Renal cortical epithelial cell (primary cell): ENCODE measurements at regions not wholly inside any gene's neighbourhood (a gene's known extent, or its start where the extent isn't known, plus 50 kb on each side); places are given as distances from the start of the nearest gene placed in this dataset.

ENCODE experiments used
- DNase-seq: peaks from one replicate; pipeline ENCODE4 v3.0.0-alpha.2; 2011; ENCODE audit warnings: low read depth

DNA sequence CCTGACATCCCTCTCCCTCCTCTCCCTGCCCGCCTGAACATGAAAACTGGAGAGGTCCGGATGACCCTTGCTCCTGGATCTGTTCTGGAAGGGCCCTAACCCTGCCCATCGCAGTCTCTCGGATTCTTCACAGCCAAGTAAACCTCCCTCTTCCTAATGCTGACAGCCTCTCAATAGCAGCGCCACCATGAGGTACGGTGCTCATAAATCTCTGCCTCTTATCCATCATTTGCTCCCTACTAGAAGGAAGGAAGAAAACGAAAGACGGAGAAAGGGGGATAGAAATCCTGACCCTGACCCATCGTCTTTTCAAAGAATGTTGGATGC is 257.9 kb downstream of the BCL11A start:
- no peak for DNase-seq

DNA sequence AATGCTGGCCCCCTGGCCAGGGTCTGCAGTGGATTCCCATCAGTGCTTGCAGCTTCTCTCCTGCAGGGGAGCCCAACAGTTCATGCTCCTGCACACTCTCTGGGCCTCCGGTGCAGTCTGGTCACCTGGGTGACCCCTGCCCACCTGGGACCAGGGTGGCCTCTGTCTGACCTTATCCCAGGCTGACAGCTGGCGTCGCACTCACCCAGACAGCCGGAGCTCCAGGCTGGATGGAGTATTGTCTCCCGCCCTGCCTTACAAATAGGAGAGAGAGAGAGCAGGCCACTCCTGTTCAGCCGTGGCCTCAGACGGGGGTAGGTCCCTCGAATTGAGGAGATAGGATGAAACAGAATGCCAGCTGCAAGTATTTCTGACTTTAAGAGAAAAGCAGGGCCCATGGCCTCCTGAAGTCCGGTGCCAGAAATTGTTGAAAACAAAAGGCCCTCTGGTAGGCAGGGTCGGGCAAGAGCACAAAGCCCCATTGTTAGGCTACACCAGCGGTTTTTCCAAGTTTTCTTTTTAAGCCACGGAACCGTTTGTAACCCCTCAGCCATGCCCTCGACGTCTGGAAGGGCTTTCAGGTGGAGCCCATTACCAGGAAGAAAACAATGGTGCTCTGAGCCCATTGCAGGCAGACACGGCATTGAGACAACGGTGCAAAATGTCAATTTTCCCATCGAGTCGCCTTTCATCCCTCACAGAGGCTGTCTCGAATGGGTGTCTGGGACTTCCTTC is 258.4 kb downstream of the BCL11A start:
- DNase-seq: no peak

DNA sequence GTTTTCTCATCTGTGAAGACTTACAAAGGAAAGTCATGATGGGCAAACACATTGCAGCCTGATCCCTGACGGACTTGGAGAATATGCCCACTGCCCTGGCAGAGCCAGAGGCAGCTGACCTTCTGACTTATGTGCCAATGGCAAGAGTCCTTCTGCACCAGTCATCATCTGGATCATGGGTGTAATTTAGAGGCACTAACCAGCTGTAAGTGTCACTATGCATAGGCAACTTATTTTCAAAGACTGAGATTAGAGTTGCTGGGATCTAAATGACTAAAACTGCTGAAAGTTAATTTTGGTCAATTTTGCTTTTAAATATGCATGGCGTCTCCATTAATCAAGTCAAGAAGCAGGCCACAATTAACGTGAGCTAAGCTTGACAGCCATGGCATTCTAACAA is 261.2 kb downstream of the BCL11A start:
- DNase-seq: no peak

DNA sequence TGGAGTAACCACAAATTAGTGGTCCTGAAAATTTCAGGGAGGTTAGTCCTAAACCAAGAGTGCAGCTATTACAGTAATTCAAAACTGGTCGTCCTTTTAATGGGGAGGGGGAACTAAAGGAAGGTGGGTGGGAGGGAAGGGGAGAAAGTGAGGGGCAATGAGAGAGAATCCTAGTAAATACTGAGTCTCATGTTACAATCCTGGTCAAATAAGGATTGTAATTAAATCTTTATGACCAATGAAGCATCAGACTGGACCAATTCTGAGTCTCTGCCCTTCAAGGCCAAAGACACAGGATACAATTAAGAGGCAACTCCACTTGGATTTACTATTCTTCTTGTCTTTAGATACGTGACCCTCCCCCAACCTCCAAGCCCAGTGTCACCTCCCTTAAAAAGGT is 262.9 kb downstream of the BCL11A start:
- DNase-seq: no peak

DNA sequence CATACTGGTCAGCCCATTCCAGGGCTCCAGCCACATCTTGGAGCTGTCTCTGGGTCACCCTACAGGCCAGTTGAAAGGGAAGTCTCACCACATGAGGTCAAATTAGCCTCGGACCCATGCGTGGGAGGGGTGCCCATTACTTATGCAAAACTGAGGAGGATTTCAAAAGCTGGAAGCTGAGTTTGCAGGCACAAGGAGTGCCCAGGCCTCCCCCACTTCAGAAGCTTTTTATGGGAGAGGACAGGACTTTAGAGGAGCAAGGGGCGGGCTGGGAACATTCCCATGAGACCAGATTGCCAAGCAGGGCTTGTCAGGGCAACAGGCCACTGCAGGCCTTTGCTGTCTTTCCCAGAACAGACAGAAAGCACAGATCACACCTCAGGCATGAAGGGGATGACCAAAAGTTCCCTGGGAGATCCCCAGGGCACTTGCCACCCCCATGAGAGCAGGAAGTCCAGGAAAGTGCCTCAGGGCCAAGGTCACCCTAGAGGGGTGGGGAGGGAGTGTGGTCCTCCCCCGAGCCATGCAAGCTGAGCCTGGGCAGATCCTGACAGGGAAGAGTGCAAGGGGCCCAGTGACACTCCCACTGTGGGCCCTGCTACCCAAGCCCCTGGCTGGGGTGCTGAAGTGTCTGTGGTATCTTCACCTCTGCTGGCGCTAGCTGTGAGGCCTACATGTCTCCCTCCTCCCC is 267.7 kb downstream of the BCL11A start:
- DNase-seq: no peak

DNA sequence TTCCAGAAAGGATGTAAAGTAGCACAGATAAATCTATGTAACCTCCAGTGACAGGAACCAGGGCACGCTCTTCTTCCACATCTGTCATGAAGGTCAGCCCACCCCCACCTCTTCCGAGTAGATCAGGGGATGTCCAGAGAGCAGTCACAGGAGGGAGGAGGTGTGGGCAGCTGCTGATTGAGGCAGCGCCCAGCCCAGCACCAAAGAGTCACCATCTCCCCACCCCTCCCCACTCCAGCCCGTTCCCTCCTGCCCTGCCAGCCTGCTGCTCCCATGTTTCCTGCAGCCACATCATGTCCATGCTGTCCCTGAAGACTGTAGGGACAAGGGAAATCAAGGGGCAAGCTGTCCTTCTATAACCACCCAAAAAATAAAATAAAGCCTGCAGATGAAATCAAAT is 269.8 kb downstream of the BCL11A start:
- DNase-seq: no peak

DNA sequence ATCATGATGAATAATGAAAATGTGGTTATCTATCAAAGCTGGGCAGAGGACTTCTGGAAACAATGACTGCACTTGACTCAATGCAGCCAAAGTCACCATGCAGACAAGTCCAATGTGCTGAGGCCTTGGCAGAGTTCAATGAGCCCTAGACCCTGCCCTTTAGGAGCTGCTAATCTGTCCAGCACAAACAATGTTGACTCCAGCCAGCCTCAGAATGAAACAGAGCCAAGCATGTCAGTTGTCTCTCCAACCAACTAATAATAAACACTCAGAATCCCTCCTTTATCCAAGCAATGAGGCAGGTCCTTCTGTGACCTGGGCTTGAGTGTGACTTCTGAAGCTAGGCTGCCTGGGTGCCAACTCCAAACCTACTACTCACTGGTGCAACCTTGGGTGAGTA is 270.6 kb downstream of the BCL11A start:
- DNase-seq: no peak

DNA sequence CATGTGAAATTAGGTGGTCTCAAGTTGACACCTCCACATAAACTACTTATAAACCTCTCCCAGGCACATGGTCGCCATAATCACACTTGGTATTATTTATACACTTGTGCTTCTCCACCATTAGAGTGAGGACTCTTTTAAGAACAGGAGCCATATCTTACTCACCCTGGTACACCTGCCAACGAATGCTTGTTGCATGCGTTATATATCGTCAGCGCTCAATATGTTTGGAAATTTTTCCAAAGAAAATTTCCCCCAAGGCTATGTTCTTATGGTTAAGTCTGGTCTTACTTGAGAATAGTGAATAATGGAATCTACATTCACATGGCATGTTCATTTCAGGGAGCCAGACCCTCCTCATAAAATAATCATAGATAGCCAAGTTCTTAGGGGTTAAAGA is 271.7 kb downstream of the BCL11A start:
- DNase-seq: no peak

DNA sequence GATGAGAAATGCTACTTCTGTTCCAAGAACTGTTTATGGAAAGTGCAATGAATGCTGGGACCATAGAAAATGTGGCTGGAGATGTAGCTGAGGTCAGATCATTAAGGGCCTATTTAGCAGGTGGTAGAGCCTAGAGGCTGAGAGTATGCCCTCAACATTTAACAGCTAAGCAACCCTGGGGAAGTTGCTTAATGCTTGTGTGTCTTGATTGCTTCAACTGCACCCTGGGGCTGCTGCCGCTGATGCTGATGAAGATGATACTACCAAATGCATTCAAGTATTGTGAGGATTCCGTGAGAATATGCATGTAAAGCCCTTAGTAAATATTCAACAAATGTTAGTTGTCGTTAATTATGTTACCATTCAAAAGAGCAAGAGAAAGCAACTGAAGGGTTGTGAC is 273.2 kb downstream of the BCL11A start:
- no peak for DNase-seq

DNA sequence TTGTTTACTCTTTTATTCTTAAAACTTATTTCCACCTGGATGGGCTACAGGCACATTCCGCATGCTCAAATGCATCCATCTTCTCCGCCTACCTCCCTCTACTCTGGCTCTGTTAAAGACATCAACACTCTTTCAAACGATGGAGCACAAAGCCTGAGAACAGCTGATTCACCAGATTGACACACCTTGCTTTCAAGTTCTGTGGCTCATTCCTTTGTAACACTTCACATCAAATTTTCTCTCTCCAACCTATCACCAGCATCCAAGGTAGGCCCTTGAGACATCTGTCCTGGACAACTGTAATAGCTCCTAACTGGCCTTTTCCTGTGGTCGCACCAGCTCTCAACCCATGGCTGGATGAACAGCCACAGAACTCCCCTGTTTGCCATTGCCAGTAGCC is 274.5 kb downstream of the BCL11A start:
- no peak for DNase-seq

DNA sequence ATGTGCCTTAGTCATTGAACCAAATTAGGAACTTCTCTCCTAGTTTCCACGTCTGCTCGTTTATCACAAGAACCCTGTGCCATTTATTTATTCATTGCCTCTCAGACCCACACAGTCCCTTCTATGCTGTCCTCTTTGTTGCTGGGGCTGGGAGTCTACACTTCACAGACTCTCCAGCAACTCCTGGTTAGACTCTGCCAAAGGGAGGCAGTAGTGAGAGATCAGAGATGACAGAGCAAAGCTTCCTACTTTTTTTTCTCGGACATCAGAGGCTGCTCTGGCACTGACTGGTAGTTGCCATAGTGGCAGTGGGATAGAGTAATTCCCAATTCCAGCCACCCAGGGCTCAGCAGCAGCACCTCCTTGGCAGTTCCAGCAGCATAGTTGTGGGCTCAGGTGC is 277.5 kb downstream of the BCL11A start:
- DNase-seq: no peak

DNA sequence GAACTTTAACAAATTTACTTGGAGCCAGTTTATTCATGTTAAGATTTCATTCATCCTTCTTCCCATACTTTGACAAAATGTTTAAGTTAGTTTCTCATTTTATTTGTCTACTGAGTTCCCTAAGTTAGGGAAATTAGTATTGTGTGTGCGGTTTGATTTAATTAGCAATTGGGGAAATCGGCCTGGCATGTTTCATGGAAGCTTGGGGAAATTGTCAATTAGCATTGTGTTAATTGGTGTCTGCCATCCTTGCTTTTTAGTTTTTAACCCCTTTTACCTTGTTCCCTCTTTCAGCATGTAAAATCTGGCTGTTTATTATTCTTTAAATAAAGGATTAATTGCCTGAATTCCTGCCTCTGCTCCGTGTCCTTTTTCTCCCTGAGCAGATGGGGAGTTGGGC is 279.6 kb downstream of the BCL11A start:
- no peak for DNase-seq

DNA sequence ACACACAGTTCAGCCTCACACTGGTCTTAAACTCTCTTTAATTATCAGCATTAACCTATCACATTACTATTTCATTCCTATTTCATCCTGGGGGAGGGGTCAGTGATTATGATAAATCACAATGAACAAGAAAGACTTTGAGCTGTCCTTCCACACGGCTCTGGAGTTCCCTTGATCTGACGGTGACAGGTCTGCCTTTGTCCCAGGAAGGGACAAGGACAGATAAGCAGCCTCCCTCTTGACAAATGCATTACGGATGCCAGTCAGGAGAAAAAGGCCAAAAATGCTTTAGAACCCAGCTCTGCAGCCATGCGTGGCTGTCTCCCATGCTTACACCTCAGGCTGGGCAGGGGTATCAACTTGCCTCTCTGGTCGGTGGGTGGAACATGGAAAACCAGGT is 281.7 kb downstream of the BCL11A start:
- no peak for DNase-seq

DNA sequence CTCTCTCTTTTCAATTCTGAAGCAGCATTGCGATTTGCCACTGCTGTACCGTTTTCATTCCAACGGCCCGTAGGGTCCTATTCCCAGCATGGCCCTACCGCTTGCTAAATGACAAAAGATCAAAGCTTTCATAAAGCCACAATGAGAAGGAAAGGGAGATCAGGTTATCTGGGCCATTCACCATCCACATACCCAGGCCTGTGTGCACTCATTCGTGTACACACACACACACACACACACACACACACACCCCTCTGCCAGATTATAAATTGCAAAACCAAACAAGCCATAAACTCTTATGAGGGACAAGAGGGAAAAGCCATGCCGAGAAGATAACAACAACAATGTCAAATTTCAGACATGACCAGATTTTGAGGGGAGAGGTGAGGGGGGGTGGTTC is 282.3 kb downstream of the BCL11A start:
- DNase-seq: no peak

DNA sequence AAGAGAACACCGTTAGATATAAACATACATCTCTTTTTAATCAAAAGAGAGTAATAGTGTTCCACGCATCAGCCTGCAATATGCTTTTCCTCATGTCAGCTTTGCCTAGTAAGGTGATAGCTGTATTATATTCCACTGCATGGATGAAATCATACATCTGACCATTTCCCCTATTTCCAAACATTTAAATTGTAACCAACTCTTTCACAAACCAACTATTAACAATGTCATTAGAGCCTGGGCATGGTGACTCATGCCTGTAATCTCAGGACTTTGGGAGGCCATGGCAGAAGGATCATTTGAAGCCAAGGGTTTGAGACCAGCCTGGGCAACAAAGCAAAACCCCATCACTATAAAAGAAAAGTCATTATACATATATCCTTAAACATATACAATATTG is 284.8 kb downstream of the BCL11A start:
- DNase-seq: no peak

DNA sequence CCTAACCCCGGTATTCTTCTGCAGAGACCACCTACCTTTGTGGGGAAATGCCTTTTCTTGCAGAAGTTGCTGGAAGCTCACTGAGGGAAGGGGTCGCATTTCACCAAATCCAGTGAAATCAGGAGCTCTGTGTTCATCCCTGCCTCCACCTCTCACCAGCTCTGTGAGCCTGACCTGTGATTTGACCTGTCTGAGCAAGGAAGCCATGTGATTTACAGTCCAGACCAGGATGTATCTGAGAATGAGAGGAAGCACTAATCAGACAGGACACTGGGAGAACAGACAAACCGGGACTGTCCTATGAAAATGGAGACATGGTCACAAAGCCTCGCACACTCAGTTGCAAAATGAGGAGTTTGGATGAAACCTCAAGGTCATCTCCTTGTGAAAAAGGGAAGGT is 285.4 kb downstream of the BCL11A start:
- DNase-seq: no peak

DNA sequence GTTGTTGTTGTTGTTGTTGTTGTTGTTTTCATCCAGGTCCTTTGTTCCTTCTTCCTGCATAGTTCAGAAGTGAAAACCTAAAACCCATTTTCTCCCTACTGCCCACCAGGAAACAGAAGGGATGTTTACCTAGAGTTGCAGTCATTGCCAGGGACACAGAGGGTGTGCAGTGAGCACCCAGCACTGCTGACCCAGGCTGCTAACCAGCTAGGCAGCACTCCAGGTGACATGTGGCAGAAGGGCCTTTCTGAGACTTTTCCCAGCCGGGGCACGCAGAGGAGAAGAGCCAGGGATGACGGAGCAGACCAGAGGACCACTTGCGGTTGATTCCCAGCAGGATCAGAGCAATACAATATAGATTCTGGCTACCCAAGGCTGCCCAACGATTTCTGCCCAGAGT is 286.3 kb downstream of the BCL11A start:
- DNase-seq: no peak

DNA sequence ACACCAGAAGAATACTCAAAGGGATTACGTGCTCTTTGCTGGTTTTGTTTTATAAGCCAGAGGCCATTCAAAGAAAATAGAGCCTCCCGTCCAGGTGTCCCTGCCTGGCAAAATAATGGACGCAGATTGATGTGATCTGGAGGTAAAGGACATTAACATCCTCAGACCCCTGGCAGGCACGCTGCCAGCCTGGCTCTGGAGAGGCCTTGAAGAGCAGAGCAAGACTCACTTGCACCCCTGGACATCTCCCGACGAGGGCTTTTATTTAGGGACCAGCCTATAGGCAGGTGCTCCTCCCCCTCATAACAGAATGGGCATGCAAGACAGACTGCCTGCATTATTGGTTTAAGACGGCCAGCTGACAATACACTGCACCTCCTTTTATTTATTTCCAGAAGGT is 291.3 kb downstream of the BCL11A start:
- DNase-seq: no peak

DNA sequence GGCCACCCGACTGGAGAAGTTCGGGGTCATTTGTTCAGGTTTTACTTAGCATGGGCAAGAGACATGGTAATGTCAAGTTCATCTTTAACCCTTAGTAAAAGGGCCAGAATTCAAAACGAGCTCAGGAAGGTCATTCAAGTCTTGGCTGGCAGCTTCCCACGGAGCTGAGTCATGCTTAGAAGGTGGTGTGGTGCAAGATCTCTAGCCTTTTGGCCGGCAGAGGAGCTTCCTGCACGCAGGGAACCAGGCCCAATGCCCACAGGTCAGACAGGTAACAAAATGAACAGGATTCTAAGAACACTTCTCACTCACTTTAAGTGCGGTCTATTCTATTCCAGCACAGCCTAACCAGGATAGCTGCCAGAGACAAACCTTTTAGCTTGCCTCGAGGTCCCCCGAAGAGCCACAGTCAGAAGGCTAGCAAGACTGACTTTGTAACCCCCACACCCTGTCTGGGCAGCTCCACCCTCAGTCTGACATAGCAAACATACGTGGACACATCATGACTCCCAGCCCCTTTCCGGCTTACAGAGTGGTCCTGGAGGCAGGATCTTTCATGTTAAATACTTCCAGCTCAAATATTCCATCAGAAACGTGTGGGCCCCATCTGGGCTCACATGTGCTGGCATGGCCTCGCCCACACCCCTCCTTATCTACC is 292.7 kb downstream of the BCL11A start:
- DNase-seq: peak; percentile 2

DNA sequence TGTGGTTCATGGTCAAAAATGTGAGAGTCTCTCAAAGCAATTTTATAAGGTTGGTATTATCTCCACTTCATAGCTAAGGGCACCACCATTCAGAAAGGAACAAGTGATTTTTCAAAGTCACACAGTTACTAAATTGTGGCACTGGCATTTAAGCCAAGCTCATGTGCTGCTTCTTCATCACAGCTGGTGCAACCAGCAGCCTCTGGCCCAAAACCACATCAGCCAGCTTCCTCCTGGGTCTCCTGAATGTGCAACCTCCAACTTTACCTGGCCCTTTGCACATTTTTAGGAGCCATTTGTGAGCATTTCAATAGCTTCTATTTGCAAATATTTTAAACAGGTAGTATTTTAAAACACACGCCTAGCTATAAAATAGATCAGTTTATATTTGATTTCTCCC is 293.7 kb downstream of the BCL11A start:
- no peak for DNase-seq

DNA sequence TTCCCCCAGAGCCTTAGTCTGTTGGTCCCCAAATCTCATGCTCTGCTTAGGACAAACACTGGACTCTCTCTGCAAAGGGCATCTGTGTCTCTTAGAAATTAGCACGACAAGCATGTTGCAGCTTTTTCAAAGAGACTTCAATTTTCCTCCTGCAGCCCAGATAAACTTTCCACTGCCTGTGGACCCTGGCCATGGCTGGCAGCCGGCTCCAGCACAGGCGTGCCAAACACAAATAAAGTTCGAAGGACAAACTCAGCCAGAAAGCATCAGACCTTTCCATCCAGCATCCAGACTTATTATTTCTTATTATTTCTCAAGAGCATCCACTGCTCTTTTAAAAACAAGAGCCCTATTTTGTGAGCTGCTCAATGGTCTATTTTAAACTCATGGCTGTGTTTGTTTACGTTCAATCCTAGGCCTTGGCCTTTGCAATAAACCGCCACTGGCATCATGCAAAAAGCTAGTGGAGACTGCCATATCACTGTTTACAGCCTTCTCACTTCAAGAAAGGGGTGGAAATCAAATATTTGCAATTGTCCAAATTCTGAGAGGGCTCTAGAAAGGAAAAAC is 300.8 kb downstream of the BCL11A start:
- DNase-seq: no peak

DNA sequence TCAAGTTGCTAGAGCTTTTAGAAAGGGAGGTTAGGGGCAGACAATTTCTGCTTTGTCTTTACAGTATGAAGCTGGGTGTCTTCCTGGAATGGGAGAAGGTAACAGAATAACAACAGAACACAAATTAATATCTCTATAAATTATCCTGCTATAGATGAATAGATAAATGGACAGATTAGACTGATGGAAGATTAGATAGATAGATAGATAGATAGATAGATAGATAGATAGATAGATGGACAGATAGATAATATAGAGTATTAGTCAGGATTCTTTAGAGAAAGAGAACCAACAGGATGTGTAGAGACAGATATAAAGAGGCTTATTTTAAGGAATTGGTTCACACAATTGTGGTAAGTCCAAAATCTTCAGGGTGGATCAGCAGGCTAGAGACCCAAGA is 302.2 kb downstream of the BCL11A start:
- DNase-seq: no peak

DNA sequence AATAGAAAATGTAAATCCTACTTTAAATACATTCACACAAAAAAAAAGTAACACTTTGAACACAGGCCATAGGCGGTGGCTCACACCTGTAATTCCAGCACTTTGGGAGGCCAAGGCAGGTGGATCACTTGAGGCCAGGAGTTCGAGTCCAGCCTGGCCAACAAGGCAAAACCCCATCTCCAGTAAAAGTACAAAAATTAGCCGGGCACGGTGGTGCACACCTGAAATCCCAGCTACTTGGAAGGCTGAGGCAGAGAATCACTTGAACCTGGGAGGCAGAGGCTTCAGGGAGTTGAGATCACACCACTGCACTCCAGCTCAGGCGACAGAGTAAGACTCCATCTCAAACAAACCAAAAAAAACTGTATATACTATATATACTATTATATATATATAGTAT is 303.6 kb downstream of the BCL11A start:
- DNase-seq: no peak
